ENCODE measurements at regions not wholly inside any gene's neighbourhood (a gene's known extent, or its start where the extent isn't known, plus 50 kb on each side); places are given as distances from the start of the nearest gene placed in this dataset.

GRCh38 chr16:76190057-76190456, 87.1 kb upstream of the CNTNAP4 start:
- Mint-ChIP-seq H3K27me3 (no peaks in the 10 kb centered on the region), H3K4me1 (no peaks in the 10 kb centered on the region), H3K9me3 (ENCODE audit: insufficient read depth) (peaks cover 11% of the 10 kb centered on the region), H3K27ac (no peak overlapping the region), H3K4me3 (no peak overlapping the region)
- WGBS (ENCODE audit: insufficient coverage) = 100% methylated on average over 1 of the region's 2 CpGs
- H3K9me3 ChIP-seq (ENCODE audit: control extremely low read depth in 1 of 3, control insufficient read depth in 2 of 3, insufficient read depth in 1 of 3, low read length in 2 of 3) = no peaks in the 10 kb centered on the region
- no peaks in the 10 kb centered on the region for H3K4me1 ChIP-seq (ENCODE audit: control insufficient read depth in 2 of 2, insufficient read depth in 2 of 2, low read length in 2 of 2)
- DNase-seq = no peak
- no peak overlapping the region for H3K27ac ChIP-seq (ENCODE audit: low read length in 2 of 2)
- ChIA-PET CTCF (no interaction called here), POLR2A (no interaction called here)
- H3K79me2 ChIP-seq (ENCODE audit: control insufficient read depth, insufficient read depth, low read length) = no peaks in the 10 kb centered on the region
- TF ChIP-seq EZH2 (IDR thresholded peaks at IDR 0.05; ENCODE audit: borderline replicate concordance, insufficient read depth, low read depth, low read length, poor library complexity, severe bottlenecking) (no peak), CTCF (IDR thresholded peaks at IDR 0.05) (no peak)
- no peaks in the 10 kb centered on the region for H3K36me3 ChIP-seq (replicated peaks in 1 of 2; ENCODE audit: control extremely low read depth in 1 of 2, control insufficient read depth in 1 of 2, extremely low read depth in 1 of 2, insufficient read depth in 2 of 2, low read length in 1 of 2)
- no peaks in the 10 kb centered on the region for H4K20me1 ChIP-seq (ENCODE audit: control insufficient read depth, insufficient read depth, low read length, poor library complexity, severe bottlenecking)
- H3K4me2 ChIP-seq (replicated peaks; ENCODE audit: low read depth, low read length, poor library complexity, severe bottlenecking) = no peak overlapping the region
- H3K4me3 ChIP-seq (ENCODE audit: control extremely low read depth in 1 of 5, extremely low read depth in 1 of 5, insufficient read depth in 1 of 5, low read depth in 2 of 5, low read length in 4 of 5) = no peak overlapping the region
- no peak overlapping the region for H2AFZ ChIP-seq (ENCODE audit: insufficient read depth, low read depth, low read length, poor library complexity, severe bottlenecking)
- no peaks in the 10 kb centered on the region for H3K27me3 ChIP-seq (replicated peaks in 1 of 4; ENCODE audit: control extremely low read depth in 1 of 4, control insufficient read depth in 3 of 4, insufficient read depth in 4 of 4, low read length in 3 of 4)
- no peak for ATAC-seq (ENCODE audit: low read depth)
- H3K9ac ChIP-seq (ENCODE audit: low read length) = no peak overlapping the region
- intact Hi-C loops (cut with micrococcal nuclease) = no loop called here

DNA sequence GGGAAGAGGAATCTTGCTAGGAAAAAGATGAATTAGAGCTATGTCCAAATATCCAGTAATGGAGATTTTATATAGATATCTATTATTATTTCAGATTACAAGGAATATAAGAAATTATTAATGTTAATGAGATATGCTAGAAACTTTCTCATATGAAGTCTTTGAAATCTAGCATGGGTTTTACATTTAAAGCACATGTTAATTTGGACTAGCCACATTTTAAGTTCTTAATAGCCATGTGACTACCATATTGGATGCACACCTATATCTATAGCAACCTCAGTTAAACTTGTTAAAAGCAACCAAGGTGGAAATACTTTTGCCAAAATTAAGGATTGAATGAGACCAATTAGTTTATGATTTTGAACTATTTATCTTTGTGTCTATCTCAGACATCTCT, 86.7 kb upstream of the CNTNAP4 start:
- no peak for TF ChIP-seq CTCF (IDR thresholded peaks at IDR 0.05)
- TF ChIP-seq EZH2 (IDR thresholded peaks at IDR 0.05; ENCODE audit: borderline replicate concordance, insufficient read depth, low read depth, low read length, poor library complexity, severe bottlenecking) = no peak
- H3K9me3 ChIP-seq (ENCODE audit: control extremely low read depth in 1 of 3, control insufficient read depth in 2 of 3, insufficient read depth in 1 of 3, low read length in 2 of 3) = no peaks in the 10 kb centered on the region
- no peaks in the 10 kb centered on the region for H3K79me2 ChIP-seq (ENCODE audit: control insufficient read depth, insufficient read depth, low read length)
- ChIA-PET CTCF (no interaction called here), POLR2A (no interaction called here)
- Mint-ChIP-seq H3K4me3 (no peak overlapping the region), H3K27me3 (no peaks in the 10 kb centered on the region), H3K9me3 (ENCODE audit: insufficient read depth) (peaks cover 11% of the 10 kb centered on the region), H3K4me1 (no peaks in the 10 kb centered on the region), H3K27ac (no peak overlapping the region)
- no peaks in the 10 kb centered on the region for H3K27me3 ChIP-seq (replicated peaks in 1 of 4; ENCODE audit: control extremely low read depth in 1 of 4, control insufficient read depth in 3 of 4, insufficient read depth in 4 of 4, low read length in 3 of 4)
- H3K36me3 ChIP-seq (replicated peaks in 1 of 2; ENCODE audit: control extremely low read depth in 1 of 2, control insufficient read depth in 1 of 2, extremely low read depth in 1 of 2, insufficient read depth in 2 of 2, low read length in 1 of 2) = no peaks in the 10 kb centered on the region
- H3K4me3 ChIP-seq (ENCODE audit: control extremely low read depth in 1 of 5, extremely low read depth in 1 of 5, insufficient read depth in 1 of 5, low read depth in 2 of 5, low read length in 4 of 5) = no peak overlapping the region
- H4K20me1 ChIP-seq (ENCODE audit: control insufficient read depth, insufficient read depth, low read length, poor library complexity, severe bottlenecking) = no peaks in the 10 kb centered on the region
- no peak overlapping the region for H2AFZ ChIP-seq (ENCODE audit: insufficient read depth, low read depth, low read length, poor library complexity, severe bottlenecking)
- ATAC-seq (ENCODE audit: low read depth) (no peak), DNase-seq (no peak)
- no peaks in the 10 kb centered on the region for H3K4me1 ChIP-seq (ENCODE audit: control insufficient read depth in 2 of 2, insufficient read depth in 2 of 2, low read length in 2 of 2)
- intact Hi-C loops (cut with micrococcal nuclease) = no loop called here
- no peak overlapping the region for H3K27ac ChIP-seq (ENCODE audit: low read length in 2 of 2)
- no peak overlapping the region for H3K9ac ChIP-seq (ENCODE audit: low read length)
- H3K4me2 ChIP-seq (replicated peaks; ENCODE audit: low read depth, low read length, poor library complexity, severe bottlenecking) = no peak overlapping the region

All from B cell (primary cell).